NCI-H748 (cell line): ENCODE measurements at regions not wholly inside any gene's neighbourhood (a gene's known extent, or its start where the extent isn't known, plus 50 kb on each side); places are given as distances from the start of the nearest gene placed in this dataset.
A peak's percentile ranks its signal among the peaks of the same experiment; 100 is the strongest.

ENCODE experiments used
- DNase-seq: peaks from one replicate; lab custom pipeline; 2025; ENCODE audit not compliant: unreplicated experiment; lab: John Stamatoyannopoulos, UW

DNA sequence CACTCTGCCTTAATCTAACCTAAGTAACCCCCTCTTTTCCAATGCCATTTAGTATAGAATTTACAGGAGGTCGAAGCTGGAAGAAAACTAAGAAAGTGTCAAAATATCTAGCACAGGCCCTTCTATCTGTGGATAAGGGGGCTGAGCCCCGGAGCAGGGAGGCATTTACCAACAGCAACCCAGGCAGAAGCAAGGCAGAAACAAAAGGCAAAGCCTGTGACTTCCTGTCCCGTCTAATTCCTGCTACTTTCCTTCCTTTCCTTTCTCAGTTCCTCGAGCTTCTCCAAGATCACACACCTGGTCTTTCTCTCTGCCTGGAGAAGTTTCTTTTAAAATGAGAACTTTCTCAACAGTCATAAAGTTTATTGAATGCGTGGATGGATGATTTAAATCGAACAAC, 146.0 kb downstream of the FOXA2 start:
- DNase-seq: no peak

DNA sequence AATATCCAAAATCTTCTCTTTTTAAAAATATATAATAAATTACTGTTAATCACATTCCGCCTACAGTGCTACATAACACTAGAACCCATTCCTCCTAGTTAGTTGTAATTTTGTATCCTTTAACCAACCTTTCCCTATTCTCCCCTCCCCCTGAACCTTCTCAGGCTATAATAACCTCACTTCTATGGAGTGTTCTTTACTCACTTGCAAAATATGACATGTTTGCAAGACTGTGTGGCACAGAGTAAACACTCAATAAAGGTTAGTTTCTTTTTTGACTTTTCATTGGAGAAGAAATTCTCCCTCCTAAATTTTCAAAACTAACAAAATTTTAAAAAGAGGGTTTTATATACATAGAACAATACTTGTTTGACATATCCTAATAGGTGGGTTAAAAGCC, 147.0 kb downstream of the FOXA2 start:
- no peak for DNase-seq

DNA sequence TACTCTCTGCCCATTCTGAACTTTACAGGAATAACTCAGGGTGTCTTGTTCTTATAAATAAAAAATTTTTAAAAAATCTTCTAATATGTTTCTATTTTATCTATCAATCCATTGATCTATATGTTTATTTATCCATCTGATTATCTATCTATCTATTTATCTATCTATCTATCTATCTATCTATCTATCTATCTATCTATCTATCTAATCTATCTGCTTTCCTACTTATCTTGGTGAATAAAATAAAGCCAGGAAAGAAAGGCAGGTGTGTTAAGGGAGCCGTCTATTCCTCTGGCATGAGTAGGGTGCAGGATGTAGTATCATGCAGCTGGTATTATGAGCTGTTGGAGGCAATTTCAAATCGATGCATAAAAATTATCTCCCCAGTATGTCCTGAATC, 153.0 kb downstream of the FOXA2 start:
- peak; percentile 51 for DNase-seq

DNA sequence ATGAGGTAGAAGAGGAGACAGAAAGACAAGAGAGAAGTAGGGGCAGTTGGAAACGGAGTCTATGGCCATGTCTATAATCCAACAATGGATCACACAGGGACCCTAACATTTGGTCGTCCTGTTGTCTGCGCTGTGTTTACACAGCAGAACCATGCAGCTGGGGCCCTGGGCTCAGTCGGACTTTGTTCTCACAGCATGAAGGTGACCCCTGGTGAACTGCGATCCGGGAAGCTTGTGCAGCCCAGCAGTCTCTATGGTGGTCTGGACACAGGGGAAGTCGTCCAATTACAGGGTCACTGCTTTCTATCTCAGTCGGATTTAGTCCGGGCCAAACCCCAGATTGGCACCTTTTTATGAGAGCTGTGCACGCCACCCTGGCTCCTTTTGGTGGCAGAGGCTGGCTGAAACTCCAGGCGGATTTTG, 153.6 kb downstream of the FOXA2 start:
- peak; percentile 91 for DNase-seq

DNA sequence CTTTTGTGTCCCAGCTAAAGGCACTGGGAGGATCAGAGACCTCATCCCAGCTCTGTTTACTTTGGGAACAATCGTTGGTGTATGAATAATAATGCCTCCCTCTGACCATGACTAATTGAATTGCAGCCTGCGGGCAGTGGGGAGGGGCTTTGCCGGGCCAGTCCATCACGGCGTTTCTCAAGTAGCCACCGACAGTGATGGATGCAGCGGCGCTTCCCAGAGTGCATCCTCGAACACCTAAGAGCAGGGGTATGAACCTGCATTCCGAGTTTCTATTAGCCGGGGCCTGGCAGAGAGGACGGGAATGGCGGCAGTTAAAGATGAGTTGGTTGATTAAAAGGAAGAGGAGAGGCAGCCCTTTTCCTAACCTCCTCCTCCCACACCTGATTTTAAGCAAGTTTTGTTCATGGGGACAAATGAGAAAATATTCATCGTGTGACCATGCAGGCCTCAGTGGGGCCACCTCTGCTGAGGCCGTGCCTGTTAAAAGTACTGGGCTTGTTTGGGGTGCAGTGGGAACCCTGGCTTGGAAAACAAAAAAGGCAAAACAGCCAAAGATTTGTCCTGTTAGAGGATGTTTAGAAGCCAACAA, 154.1 kb downstream of the FOXA2 start:
- peak; percentile 98 for DNase-seq

DNA sequence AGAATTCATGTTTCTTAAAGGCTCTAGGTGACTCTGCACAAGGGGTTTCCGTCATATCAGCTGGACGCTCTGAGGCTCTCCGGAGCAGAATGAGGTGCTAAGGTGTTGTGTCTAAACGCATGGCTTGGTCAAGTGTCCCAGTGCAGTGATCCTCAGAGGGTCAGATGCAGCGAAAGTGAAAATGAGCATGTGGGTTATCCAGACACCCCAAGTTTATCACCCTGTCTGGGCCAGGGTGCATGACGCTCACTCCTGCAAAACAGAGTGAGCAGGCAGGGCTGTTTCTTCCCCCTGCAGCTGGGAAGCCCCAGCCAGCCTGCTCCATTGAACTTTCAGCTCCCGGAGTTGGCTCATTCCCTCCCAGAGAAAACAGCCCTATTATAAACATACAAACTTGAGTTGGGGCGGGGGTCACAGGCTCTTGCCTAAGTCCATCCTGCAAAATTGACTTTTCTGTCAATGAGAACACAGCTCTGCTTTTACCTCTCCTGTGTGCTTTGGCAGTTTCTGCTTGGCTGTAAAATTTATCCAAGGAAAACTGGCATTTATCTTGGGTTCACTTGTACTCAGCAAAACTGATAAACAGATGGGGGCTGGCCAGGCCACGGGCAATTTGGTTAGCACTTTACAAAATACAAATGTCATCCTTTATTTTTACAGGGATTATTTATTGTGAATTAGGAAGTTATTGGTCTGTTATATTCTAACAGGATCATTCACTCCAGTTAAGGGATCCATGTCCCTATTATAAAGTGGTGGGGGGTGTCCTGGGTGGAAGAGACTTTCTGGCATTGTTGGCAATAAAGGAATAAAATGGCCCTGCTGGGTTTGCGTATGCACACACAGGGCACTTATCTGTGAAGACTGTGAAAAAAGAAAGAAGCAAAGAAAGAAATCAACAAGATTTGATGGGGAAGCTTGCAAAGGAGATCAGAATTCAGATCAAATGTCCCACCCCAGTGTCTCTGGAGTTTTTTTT, 154.9 kb downstream of the FOXA2 start:
- DNase-seq: peak; percentile 47

DNA sequence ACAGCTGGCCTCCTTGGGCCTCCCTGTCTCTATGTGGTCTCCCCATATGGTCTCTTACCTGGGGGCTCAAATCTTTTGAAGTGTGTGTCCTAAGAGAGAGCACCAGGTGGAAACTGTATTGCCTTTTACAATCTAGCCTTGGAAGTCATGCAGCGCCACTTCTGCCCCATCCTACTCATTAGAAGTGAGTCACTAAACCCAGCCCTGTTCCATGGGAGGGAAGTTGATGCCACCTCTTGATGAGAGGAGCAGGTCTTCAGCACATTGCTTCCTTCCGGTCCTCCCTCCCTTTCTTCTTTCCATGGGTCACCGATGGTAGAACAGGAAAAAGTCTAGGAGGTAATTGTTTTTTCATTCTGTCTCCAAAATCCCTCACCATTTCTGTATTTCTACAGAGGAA, 156.3 kb downstream of the FOXA2 start:
- DNase-seq: no peak

DNA sequence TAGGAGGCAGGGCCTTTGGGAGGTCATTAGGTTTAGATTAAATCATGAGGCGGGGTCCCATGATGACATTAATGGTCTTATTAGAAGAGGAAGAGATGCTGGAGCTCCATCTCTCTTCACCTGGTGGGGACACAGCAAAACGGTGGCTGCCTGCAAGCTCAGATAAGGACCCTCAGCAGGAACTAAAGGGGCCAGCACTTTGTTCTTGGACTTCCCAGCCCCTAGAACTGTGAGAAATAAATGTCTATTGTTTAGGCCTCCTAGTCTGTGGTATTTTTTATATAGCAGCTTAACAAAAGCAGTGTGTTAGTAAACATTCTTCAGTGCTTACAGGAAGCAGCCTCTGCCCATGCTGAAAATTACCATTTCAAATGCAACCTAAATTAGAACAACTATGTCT, 157.6 kb downstream of the FOXA2 start:
- no peak for DNase-seq

DNA sequence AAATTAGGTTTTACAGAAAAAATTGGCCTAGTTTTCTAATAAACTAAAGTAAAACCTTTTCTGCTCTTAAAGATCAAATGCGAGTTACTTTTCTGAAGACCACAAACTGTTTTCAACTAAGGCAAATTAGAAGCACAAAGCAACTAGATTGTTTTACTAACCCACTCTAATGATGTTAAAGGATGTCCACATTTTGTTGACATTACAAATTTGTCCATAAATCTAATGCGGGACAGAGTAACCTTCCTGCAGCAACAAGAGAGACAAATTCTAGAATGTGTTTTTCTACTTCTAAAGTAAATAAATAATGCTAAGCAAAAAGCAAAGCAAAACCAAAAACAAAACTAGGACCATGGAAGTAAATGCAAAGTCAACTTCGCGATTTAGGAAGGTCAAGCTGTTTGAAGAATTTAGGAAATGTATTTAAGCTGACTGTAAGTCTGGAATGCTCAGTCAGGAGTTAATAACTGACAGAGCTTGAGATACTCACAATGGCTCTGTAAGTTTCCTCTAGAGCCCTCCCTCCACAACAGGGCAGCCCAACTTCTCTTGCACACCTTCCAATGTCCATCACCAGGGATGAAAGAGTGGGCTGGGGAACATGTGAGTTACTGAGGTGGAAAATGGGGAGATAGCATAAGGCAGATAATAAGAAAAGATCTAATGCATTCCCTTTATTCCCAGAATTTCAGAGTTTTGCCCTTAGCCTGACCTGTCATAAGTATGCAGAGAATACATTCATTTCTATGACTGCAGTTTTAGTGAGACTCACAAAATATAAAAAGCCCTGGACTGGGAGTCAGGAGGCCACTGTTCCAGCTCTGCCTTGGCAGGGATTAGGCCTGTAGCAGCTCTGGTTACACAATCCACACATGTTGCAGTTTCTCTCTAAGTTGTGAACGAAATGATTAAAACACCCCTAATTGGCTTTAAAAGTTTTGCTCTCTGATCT, 158.8 kb downstream of the FOXA2 start:
- DNase-seq: no peak

DNA sequence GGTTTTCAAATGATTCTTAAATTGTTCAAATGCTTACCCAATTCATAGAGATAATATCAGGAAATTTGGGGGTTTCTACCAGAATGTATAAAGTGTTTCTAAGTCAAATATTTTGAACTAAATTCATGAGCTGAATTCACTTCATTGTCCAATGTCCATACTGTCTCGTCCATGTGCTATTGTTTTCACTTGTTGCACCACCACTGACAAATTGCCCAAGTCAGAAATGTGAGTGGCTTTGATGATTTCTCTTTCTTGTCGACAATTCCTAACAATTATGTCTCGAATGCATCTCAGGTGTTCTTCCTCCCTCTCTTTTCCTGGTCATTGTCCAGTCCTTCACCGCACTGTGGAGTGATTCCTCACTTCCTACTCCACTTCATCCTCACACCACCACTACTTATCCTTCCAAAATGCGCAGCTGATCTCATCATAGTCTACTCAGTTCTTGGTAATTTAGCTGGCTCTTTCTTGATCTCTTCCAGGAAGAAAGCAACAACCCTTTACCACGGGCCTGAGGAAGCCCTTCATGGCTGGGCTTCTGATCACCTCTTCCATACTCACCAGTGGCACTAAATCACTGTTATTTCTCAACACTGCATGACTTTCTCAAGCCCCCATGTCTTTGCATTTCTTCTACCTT, 161.1 kb downstream of the FOXA2 start:
- no peak for DNase-seq

DNA sequence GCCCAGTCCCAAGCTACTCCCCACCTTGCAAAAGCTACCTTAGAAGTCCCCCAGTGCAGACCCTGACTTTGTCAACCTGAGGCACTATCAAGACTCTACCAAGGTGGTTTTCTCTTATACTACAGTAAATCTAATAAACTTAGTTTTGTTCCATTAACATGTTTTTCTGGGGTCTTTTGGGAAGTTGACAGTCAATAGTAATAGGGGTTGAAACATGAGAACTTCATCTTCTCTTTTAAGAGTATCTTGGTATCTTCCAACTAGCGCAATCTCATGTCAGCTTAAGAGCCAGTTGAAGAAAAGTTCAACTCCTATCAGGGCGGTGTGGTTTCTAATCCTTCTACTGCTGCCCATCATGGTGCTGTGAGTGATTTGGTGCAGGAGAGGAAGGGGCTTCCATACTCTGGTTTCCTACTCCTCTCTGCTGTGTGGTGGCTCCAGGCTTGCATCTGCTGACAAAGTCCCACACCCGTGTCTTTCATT, 164.2 kb downstream of the FOXA2 start:
- no peak for DNase-seq

DNA sequence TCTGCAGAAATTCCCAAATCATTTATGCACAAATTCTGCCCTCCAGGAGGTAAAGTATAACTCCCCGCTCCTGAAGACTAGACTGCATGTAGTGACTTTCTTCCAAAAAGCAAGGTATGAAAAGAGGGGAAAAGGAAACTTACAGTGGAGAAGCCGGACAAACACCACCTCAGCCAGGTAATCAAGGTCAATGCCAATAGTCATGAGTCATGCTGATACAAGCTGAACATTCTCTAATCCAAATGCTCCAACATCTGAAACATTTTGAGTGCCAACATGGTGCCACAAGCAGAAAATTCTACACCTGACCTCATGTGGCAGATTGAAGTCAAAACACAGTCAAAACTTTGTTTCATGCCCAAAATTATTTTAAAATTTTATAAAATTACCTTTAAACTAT, 165.6 kb downstream of the FOXA2 start:
- DNase-seq: no peak

DNA sequence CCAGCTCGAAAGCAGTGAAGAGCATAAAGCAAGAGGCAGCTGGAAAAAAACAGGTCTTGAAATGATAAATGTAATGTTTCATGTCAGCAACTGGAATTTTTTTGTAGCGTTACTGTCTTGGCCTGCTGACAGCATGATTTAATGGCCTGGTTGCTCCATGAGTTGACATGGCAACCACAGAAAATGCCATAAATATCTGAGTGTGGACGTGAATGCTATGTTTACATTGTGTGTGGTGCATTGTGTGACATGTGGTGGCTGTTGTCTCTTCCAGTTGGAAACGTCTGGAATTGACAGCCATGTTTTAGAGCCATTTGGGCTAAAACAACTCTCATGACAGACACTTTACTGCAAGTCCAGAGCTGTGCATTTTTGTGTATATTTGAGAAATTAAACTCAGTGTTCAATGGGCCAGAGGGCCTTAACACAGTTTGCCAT, 170.0 kb downstream of the FOXA2 start:
- DNase-seq: peak; percentile 92

DNA sequence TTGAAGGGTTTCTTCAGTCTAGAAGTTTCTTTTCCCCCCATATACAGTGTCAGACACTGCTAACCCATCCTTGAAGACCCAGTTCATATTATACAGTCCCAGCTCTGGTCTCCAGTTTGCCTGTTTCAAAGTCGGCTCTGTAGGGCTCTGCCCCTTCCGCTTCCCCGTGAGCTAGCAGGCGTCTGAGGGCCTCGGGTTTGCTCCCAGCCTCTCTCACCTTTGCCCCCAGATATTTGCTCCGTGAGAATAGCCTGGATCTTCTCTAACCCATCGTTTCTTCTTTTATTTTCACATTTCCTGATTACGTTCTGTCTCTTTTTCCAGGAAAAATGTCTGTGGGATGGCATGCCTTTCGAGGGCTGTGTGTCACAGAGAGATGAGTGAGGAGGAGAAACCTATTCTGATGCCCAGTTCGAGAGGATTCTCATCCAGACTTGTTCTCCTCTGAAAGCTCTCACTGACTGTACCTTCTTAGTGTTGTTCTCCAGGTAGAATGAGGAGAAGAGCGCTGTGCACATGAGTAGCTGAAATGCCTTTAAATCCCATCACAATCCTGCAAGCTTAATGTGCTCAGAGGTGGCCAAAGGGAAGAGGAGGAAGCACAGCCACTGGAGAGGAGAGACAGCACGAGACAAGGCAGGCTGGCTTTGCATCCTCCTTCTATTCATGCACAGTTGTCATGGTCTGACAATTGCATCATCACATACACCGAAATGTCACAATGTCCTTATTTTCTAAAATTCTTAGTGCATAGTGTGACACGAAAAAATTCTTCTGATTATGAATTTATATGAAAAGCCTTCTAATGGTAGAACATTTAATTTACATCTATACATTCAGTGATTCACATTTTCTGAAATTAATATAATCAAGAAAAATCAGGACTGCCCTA, 171.1 kb downstream of the FOXA2 start:
- DNase-seq: no peak

DNA sequence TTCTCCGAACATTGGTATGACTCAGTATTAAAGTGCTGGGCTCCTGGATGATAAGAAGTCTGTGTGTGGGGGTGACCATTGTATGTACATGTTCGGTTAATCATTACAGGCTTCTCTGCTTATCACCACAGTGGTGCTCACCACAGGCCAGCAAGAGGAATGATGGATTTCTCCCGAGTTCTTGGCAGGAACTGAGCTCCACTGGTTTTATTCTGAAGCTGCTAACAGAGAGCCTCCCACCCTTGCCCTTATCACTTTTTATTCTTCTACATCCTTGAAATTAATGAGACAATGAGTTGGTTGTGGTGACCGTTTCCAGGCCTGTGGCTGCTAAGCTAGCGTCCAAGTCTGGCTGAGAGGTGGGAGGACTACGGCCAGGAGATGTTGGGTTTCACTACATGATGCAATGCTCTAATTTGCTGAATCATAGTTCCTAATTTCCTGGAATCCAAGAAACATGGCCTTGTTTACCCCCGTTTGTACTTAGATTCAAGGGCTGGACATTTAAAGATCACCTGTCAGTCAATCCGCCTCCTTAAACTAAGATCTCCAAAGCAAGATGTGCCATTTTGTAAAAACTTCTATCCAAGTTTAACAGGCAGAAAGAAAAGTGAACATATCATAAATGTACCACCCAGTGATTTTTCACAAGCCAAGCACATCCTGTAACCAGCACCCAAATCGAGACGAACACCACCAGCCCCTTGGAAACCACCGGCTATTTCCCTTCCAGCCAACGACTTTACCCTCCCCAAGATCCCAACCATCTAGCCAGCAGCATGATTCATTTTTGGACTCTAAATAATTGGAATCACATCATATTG, 172.5 kb downstream of the FOXA2 start:
- DNase-seq: no peak

DNA sequence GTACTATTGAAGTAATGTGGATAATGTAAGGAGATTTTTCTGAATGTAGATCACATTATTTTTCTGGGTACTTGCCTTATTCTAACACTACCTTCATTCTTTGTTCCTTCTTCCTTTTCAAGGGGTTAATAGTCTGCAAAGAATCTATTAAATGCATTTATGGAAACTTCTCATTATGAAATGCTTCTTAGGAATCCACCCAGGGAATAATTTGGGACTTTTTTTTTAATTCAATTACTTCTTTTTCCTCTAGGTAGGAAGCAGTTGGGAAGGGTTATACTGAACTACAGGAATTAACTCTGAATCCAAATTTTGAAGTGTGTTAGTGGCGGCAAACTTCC, 173.1 kb downstream of the FOXA2 start:
- DNase-seq: no peak

DNA sequence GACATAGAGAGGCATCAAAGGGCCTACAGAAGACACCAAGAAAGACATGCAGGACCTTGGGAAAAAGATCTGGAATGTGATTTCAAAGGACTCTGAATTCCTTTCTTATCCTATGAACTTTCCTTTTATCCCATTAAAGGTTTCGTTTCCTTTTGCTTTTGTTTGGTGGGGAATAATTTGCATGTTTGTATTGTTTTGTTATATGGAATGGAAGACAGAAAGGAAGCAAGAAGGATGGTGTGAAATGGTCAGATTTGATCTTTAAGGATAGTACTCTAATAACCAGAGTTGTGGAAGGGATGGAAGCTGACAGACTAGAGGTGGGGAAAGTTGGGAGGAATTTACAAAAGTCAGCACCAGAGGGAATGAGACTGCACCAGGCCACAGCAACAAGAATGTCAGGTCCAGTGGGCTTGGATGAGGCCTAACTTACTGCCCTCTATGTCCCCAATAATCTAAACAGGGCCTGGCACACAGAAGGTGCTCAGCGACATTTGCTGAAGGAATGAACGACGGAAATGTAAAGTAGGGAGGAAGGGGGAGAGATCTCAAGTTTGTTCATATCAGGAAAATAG, 173.7 kb downstream of the FOXA2 start:
- DNase-seq: no peak

DNA sequence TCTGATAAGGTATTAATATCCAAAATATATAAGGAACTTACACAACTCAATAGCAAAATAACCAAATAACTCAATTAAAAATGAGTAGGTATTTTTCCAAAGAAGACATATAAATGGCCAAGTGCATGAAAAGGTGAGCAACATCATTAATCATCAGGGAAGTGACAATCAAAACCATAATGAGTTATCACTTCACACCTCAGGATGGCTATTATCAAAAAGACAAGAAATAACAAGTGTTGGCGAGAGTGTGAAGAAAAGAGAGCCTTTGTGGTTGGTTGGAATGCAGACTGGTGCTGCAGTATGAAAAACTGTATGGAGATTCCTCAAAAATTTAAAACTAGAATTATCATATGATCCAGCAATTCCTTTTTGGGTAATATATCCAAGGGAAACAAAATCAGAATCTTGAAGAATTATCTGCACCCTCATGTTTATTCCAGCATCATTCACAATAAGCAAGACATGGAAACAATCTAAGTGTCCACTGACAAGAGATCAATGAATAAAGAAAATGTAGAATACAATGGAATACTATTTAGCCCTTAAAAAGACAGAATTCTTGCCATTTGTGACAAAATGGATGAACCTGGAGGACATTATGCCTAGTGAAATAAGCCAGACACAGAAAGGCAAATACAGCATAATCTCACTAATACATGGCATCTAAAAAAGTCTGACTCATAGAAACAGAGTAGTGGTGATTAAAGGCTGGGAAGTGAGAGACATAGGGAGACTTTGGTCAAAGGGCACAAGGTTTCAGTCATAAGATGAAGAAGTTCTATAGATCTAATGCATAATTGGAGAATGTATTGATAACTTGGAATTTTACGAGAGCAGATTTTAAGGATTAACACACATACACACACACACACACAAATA, 175.6 kb downstream of the FOXA2 start:
- DNase-seq: no peak
